NCI-H1436 (cell line): ENCODE measurements at regions not wholly inside any gene's neighbourhood (a gene's known extent, or its start where the extent isn't known, plus 50 kb on each side); places are given as distances from the start of the nearest gene placed in this dataset.
"Not testable (repeated sequence)": the region's sequence is repeated elsewhere in the genome, so short reads cannot be mapped to it uniquely, and the experiment has no call there.

ENCODE experiments used
- DNase-seq: peaks from one replicate; lab custom pipeline; 2025; lab: John Stamatoyannopoulos, UW

DNA sequence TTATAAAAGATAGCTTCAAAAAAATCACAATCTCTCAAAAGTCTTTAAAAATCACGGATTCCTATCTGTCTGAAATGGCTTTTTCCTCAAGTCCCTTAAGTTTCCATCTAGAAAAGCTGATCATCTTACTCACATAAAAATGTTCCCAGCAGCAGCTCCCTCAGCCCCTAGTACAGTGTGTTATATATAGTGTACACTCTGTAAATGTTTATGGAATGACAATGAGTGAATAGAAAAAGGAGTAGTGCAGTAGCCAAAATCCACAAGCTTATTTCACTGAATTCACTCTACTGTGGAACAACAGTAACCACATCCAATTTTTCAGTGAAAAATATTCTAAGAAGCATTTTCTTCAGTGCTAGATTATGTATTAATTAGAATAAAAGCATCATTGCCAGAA lies 609.4 kb downstream of the DTWD2 start:
- DNase-seq: no peak

DNA sequence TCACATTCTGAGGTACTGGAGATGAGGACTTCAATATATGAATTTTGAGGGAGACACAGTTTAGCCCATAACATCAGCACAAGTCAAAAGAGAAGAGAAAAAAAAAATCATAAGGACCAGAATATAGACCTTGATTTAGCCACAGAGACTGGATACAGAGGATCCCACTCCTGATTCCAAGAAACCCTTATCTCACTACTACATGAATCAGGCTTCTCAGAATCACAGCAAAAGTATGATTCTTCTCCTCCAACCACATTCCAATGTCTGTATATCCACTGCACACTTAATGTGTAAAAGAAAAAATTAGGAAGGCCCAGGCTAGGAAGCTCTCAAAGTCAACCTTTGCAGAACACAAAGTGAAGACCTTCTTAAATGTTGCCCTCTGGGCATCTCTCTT lies 610.9 kb downstream of the DTWD2 start:
- no peak for DNase-seq

- DNase-seq: no peak
These were observed 616.1 kb downstream of the DTWD2 start for GRCh38 chr5:118371973-118372831.

DNA sequence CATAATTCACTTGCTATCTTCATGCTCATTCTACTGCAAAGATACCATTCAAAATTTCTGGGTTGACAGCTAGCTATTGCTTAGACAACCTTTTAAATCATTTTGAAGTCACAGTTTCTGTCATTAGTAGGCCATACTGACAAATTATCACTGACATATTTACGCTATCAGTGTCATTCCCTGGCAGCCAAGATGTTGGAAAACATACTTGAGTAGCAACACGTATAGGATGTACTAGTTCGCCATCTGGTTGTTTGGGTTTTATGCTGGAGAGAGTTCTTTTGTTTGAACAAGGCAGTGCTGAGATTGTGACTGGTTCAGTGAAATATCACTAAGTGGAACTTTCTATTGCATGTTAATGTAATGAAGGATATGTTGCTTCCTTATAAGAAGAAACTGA lies 621.9 kb downstream of the DTWD2 start:
- no peak for DNase-seq

GRCh38 chr5:118365718-118366117 lies 622.6 kb downstream of the DTWD2 start:
- no peak for DNase-seq

GRCh38 chr5:118354797-118355196 lies 633.5 kb downstream of the DTWD2 start:
- DNase-seq: no peak

DNA sequence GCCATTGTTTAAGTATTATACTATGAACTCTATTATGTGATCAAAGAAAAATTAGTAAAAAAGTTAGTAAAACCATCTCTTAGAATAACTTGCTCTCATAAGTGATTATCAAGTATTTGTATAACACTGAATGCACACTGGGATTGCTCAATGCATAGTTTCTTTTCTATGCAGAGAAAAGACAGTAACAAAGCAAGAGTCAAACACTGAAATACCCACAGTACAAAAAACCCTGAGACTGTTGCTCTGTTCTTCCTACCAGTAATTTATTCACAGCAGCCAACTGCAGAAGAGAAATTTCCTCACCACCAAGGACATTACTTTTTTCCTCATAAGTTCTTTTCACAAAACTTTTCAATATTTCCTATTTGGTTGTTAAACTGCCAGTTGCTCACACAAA lies 634.4 kb downstream of the DTWD2 start:
- DNase-seq: no peak

GRCh38 chr5:118336468-118336867 lies 651.9 kb downstream of the DTWD2 start:
- no peak for DNase-seq

- DNase-seq: no peak
These were observed 661.0 kb downstream of the DTWD2 start for GRCh38 chr5:118327389-118327788.

GRCh38 chr5:118326481-118327045 lies 661.8 kb downstream of the DTWD2 start:
- DNase-seq: no peak

GRCh38 chr5:118325931-118326330 lies 662.4 kb downstream of the DTWD2 start:
- no peak for DNase-seq

DNA sequence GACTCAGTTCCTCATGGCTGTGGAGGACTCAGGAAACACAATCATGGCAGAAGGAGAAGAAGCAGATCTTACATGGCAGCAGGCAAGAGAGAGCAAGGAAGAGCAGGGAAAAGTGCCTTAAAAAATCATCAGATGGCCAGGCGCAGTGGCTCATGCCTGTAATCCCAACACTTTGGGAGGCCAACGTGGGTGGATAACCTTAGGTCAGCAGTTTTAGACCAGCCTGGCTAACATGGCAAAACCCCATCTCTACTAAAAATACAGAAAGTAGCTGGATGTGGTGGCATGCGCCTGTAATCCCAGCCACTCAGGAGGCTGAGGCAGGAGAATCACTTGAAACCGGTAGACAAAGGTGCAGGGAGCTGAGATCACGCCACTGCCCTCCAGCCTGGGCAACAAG lies 664.6 kb downstream of the DTWD2 start:
- DNase-seq: not testable (repeated sequence)

- no peak for DNase-seq
These were observed 667.3 kb downstream of the DTWD2 start for GRCh38 chr5:118321081-118321480.

DNA sequence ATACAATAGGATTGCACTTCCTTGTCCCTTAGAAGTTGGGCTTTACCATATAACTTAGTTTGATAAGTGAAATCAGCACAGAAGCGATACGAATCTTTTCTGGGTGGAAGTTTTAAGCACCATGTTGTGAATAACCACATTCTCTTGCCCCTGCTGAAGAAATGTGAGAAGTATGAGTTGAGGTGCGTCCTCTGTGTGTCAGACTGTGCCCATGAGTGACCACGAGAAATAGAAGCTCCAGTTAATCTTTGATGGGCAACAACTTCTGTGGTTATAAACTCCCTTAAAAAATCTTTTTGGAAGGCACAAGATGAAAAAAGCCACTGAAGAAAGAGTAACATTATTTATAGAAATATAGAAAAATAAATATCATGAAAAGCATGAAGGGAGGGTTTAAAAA lies 668.2 kb downstream of the DTWD2 start:
- DNase-seq: no peak

GRCh38 chr5:118314931-118315330 lies 673.4 kb downstream of the DTWD2 start:
- no peak for DNase-seq

GRCh38 chr5:118311103-118311819 lies 677.1 kb downstream of the DTWD2 start:
- no peak for DNase-seq

- no peak for DNase-seq
These were observed 677.9 kb downstream of the DTWD2 start for GRCh38 chr5:118310401-118310800.

DNA sequence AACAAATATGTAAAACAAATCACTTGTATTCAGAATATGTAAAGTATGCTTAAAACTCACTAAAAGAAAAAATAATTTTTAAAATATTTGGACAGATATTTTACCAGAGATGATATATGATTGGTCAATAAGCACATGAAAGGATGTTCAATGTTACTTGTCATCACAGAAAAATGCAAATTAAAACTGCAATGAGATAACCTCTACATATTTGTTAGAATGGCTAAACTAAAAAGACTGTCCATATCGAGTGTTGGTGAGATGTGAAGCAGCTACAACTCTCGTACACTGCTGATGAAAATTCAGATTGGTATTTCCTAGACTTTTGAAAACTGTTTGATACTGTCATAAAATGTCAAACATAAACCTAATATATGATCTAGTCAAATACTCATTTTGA lies 685.1 kb downstream of the DTWD2 start:
- no peak for DNase-seq

DNA sequence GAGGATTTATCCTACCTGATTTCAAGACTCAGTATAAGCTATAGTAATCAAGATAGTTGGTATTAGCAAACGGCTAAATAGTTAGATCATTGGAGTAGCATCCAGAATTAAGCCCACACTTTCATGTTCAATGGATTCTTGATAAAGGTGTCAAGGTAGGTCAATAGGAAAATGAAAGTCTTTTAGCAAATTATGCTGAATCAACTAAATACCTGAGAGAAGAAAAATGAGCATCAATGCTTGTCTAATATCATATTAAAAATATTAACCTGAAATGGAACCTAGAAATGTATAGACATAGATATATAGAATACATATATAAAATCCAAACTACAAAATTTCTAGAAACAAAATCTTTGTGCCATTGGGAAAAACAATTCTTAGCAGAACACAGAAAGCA lies 685.6 kb downstream of the DTWD2 start:
- no peak for DNase-seq

DNA sequence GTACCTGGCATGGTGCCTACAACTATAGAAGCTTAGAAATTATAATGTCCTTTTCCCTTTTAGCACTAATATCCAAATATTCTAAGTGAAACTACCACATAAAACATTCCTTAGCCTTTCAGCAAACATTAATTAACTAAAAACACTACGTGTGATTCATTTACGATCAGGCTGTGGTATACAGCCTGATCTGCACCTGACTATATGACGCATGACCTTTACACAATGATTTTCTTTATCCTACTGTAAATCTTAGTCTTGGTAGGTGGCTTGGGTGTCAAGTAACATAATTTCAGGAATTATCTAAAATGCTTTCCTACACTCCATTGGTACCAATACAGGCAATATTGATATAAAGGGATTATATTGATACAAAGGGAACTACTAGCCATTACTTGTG lies 686.7 kb downstream of the DTWD2 start:
- no peak for DNase-seq

- DNase-seq: no peak
These were observed 693.3 kb downstream of the DTWD2 start for GRCh38 chr5:118295045-118295444.

- DNase-seq: no peak
These were observed 695.0 kb downstream of the DTWD2 start for GRCh38 chr5:118293378-118293777.

DNA sequence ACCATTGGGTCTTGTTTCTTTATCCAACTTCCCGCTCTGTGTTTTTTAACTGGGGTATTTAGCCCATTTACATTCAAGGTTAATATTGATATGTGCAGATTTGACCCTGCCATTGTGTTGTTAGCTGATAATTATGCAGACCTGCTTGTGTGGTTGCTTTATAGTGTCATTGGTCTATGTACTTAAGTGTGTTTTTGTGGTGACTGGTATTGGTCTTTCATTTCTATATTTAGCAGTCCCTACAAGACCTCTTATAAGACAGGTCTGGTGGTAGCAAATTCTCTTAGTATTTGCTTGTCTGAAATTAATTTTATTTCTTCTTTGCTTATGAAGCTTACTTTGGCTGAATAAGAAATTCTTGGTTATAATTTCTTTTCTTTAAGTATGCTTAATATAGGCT lies 698.1 kb downstream of the DTWD2 start:
- no peak for DNase-seq
